ENCODE measurements at regions not wholly inside any gene's neighbourhood (a gene's known extent, or its start where the extent isn't known, plus 50 kb on each side); places are given as distances from the start of the nearest gene placed in this dataset.

GRCh38 chr2:239545741-239546392 lies 145.0 kb upstream of the HDAC4 start:
- H3K27ac ChIP-seq (ENCODE audit: insufficient read depth, low read depth, low read length, poor library complexity, severe bottlenecking) = no peak overlapping the region
- H3K36me3 ChIP-seq (ENCODE audit: control insufficient read depth, insufficient read depth, low read length) = no peaks in the 10 kb centered on the region
- no peak overlapping the region for H3K4me3 ChIP-seq (ENCODE audit: insufficient read depth, low read depth, low read length)
- no peaks in the 10 kb centered on the region for H3K4me1 ChIP-seq (ENCODE audit: control insufficient read depth, insufficient read depth, low read length)
- 88 to 90% methylated on average over 14 of the region's 14 CpGs for WGBS, 2 experiments
- no peaks in the 10 kb centered on the region for H3K9me3 ChIP-seq (ENCODE audit: control insufficient read depth, low read length)
- no peaks in the 10 kb centered on the region for H3K27me3 ChIP-seq (ENCODE audit: control insufficient read depth, insufficient read depth, low read length, poor library complexity, severe bottlenecking)

GRCh38 chr2:239544918-239545465 lies 144.2 kb upstream of the HDAC4 start:
- Histone ChIP-seq H3K27me3 (ENCODE audit: control insufficient read depth, insufficient read depth, low read length, poor library complexity, severe bottlenecking) (no peaks in the 10 kb centered on the region), H3K36me3 (ENCODE audit: control insufficient read depth, insufficient read depth, low read length) (no peaks in the 10 kb centered on the region), H3K4me3 (ENCODE audit: insufficient read depth, low read depth, low read length) (no peak overlapping the region), H3K27ac (ENCODE audit: insufficient read depth, low read depth, low read length, poor library complexity, severe bottlenecking) (no peak overlapping the region), H3K4me1 (ENCODE audit: control insufficient read depth, insufficient read depth, low read length) (no peaks in the 10 kb centered on the region), H3K9me3 (ENCODE audit: control insufficient read depth, low read length) (no peaks in the 10 kb centered on the region)
- WGBS, 2 experiments = 93 to 95% methylated on average over 12 of the region's 12 CpGs

DNA sequence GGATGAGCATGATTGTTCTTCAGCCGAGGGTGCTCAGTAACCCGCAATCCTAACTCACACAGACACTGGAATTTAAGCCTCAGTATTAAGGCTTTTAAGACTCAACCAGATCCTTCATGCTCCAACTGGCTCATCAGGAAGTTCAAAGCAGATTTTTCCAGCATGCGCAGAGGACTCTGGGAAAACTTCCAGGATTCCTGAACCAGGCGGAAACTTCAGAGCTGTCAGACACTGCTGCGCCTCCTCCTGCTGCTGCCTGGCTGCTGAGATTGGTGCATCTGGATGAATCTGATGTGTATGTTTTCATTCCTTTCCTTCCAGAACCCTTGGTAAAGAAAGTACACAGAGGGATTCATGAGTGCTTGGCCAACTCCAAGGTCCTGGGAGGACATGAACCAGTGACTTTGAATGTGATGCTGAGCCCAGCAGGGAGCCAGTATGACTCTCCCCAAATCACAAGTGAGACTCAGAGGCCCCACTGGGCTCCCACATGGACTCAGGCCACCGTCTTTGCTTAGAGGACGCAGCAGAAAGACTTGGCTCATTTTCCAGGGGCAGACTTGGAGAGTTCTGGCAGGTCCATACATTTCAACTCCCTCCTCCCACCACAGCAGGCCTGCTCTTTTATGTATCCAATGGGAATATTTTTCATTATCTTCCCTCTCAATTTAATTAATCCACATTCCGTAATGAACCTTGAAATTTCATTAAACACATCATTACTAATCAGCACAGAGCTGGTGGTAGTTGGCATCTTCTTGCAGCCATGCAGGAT lies 143.5 kb upstream of the HDAC4 start:
- Histone ChIP-seq H3K4me3 (ENCODE audit: insufficient read depth, low read depth, low read length) (no peak overlapping the region), H3K36me3 (ENCODE audit: control insufficient read depth, insufficient read depth, low read length) (no peaks in the 10 kb centered on the region), H3K9me3 (ENCODE audit: control insufficient read depth, low read length) (no peaks in the 10 kb centered on the region), H3K27me3 (ENCODE audit: control insufficient read depth, insufficient read depth, low read length, poor library complexity, severe bottlenecking) (no peaks in the 10 kb centered on the region), H3K4me1 (ENCODE audit: control insufficient read depth, insufficient read depth, low read length) (no peaks in the 10 kb centered on the region), H3K27ac (ENCODE audit: insufficient read depth, low read depth, low read length, poor library complexity, severe bottlenecking) (no peak overlapping the region)
- 92% methylated on average over 8 of the region's 8 CpGs for WGBS, 2 experiments

DNA sequence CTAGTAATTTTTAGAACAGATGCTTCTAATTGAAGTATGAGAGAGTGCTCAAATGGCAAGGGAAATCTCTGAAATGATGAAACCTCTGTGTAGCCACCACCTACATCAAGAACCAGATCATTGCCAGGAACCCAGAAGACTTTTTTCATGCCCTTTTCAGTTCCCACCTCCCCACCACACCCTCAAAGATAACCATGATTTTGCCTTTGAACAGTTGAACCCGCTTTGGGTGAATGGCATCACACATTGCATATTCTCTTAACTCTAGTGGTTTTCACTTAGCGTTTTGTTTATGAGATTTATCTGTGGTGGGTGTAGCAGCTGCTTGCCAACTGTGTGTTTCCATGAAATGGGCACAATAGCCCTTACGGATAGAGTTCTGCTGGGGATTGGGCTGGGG lies 142.9 kb upstream of the HDAC4 start:
- Histone ChIP-seq H3K9me3 (ENCODE audit: control insufficient read depth, low read length) (no peaks in the 10 kb centered on the region), H3K4me3 (ENCODE audit: insufficient read depth, low read depth, low read length) (no peak overlapping the region), H3K27ac (ENCODE audit: insufficient read depth, low read depth, low read length, poor library complexity, severe bottlenecking) (no peak overlapping the region), H3K4me1 (ENCODE audit: control insufficient read depth, insufficient read depth, low read length) (no peaks in the 10 kb centered on the region), H3K36me3 (ENCODE audit: control insufficient read depth, insufficient read depth, low read length) (no peaks in the 10 kb centered on the region), H3K27me3 (ENCODE audit: control insufficient read depth, insufficient read depth, low read length, poor library complexity, severe bottlenecking) (no peaks in the 10 kb centered on the region)
- WGBS, 2 experiments = 87 to 95% methylated on average over 3 of the region's 3 CpGs

DNA sequence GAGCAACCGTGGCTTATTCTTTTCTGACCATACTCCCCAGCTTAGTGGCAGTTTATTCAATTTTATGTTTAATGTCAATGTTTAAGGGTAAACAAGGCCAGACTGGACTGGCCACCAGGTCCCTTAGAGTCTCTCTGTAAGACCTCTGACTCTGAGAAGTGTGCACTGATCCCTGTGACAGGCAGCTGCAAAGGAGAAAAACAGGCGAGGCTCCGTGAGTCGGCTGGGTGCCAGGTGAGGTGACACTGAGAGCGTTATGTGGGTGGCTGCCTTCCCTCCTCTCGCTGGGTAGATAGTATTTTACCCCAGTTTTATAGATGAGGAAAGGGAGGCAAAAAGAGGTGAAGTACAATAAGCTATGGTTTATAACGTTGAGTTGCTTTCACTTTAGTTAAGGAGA lies 139.4 kb upstream of the HDAC4 start:
- Histone ChIP-seq H3K27me3 (ENCODE audit: control insufficient read depth, insufficient read depth, low read length, poor library complexity, severe bottlenecking) (no peaks in the 10 kb centered on the region), H3K27ac (ENCODE audit: insufficient read depth, low read depth, low read length, poor library complexity, severe bottlenecking) (no peak overlapping the region), H3K9me3 (ENCODE audit: control insufficient read depth, low read length) (no peaks in the 10 kb centered on the region), H3K4me1 (ENCODE audit: control insufficient read depth, insufficient read depth, low read length) (no peaks in the 10 kb centered on the region), H3K36me3 (ENCODE audit: control insufficient read depth, insufficient read depth, low read length) (no peaks in the 10 kb centered on the region), H3K4me3 (ENCODE audit: insufficient read depth, low read depth, low read length) (no peak overlapping the region)
- 93% methylated on average over 6 to 7 of the region's 7 CpGs for WGBS, 2 experiments

GRCh38 chr2:239539776-239540100 lies 138.9 kb upstream of the HDAC4 start:
- no peak overlapping the region for H3K4me3 ChIP-seq (ENCODE audit: insufficient read depth, low read depth, low read length)
- 83 to 85% methylated on average over 11 of the region's 11 CpGs for WGBS, 2 experiments
- no peaks in the 10 kb centered on the region for H3K4me1 ChIP-seq (ENCODE audit: control insufficient read depth, insufficient read depth, low read length)
- H3K27me3 ChIP-seq (ENCODE audit: control insufficient read depth, insufficient read depth, low read length, poor library complexity, severe bottlenecking) = no peaks in the 10 kb centered on the region
- no peaks in the 10 kb centered on the region for H3K9me3 ChIP-seq (ENCODE audit: control insufficient read depth, low read length)
- no peak overlapping the region for H3K27ac ChIP-seq (ENCODE audit: insufficient read depth, low read depth, low read length, poor library complexity, severe bottlenecking)
- H3K36me3 ChIP-seq (ENCODE audit: control insufficient read depth, insufficient read depth, low read length) = no peaks in the 10 kb centered on the region

DNA sequence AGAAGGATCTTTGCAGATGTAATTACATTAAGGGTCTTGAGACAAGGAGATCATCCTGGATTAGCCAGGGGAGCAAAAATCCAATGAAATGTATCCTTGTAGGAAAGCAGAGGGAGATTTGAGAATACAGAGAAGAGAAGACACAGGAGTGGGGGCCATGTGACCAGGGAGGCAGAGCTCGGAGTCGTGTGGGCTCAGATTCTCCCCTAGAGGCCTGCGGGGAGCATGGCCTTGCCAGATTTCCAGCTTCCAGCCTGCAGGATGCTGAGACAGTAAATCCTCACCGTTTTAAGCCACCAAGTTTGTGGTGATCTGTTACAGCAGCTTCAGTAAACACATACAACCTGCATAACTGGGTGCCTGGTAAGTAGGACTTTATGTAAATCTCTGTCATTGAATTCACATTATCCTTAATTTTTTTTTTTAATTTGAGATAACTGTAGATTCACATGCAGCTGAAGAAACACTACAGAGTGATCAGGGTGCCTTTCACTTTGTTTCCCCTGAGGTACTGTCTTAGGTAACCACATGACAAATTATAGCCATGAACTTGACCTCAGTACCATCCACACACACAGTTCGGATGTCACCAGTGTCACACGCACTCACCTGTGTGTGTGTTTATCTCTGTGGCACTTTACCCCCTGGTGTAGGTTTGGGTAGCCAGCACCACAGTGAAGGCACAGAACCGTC lies 138.4 kb upstream of the HDAC4 start:
- H3K4me1 ChIP-seq (ENCODE audit: control insufficient read depth, insufficient read depth, low read length) = no peaks in the 10 kb centered on the region
- whole genome bisulfite sequencing, 2 experiments = 80 to 81% methylated on average over 7 of the region's 7 CpGs
- no peaks in the 10 kb centered on the region for H3K9me3 ChIP-seq (ENCODE audit: control insufficient read depth, low read length)
- no peaks in the 10 kb centered on the region for H3K27me3 ChIP-seq (ENCODE audit: control insufficient read depth, insufficient read depth, low read length, poor library complexity, severe bottlenecking)
- no peak overlapping the region for H3K4me3 ChIP-seq (ENCODE audit: insufficient read depth, low read depth, low read length)
- H3K27ac ChIP-seq (ENCODE audit: insufficient read depth, low read depth, low read length, poor library complexity, severe bottlenecking) = no peak overlapping the region
- H3K36me3 ChIP-seq (ENCODE audit: control insufficient read depth, insufficient read depth, low read length) = no peaks in the 10 kb centered on the region

- WGBS, 2 experiments = 93 to 95% methylated on average over 10 of the region's 10 CpGs
- H3K4me1 ChIP-seq (ENCODE audit: control insufficient read depth, insufficient read depth, low read length) = no peaks in the 10 kb centered on the region
Measured at GRCh38 chr2:239538357-239539052, 137.7 kb upstream of the HDAC4 start.

DNA sequence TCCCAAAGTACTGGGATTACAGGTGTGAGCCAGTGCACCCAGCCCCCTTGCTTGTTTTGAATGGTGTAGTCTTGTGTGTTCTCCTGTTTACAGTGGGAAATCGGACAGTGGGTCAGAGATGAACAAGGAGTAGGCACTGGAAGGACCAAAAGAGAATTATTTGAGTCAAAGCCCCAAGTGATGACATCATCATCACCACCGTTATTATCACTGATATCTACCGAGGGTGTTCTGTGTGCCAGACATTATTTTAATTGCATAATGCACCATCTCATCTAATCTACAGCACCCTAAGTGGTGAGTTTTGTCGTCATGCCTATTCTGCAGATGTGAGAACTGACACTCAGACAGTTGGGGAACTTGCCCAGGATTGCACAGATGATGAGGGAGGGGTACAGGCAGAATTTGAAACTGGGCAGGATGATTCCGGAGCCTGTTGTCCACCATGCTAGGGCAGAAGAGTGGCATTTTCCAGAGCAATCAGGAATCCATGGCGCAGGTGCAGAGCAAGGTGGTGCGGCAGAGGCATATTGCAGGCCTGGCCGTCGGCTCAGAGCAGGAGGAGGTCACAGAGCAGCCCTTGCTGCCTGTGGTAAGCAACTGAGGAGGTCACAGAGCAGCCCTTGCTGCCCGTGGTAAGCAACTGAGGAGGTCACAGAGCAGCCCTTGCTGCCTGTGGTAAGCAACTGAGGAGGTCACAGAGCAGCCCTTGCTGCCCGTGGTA lies 137.0 kb upstream of the HDAC4 start:
- Histone ChIP-seq H3K9me3 (ENCODE audit: control insufficient read depth, low read length) (no peaks in the 10 kb centered on the region), H3K36me3 (ENCODE audit: control insufficient read depth, insufficient read depth, low read length) (no peaks in the 10 kb centered on the region), H3K27me3 (ENCODE audit: control insufficient read depth, insufficient read depth, low read length, poor library complexity, severe bottlenecking) (no peaks in the 10 kb centered on the region), H3K4me3 (ENCODE audit: insufficient read depth, low read depth, low read length) (no peak overlapping the region), H3K4me1 (ENCODE audit: control insufficient read depth, insufficient read depth, low read length) (no peaks in the 10 kb centered on the region), H3K27ac (ENCODE audit: insufficient read depth, low read depth, low read length, poor library complexity, severe bottlenecking) (no peak overlapping the region)
- 93 to 94% methylated on average over 11 of the region's 11 CpGs for WGBS, 2 experiments

More at GRCh38 chr2:239538357-239539052, 137.7 kb upstream of the HDAC4 start:
- Histone ChIP-seq H3K9me3 (ENCODE audit: control insufficient read depth, low read length) (no peaks in the 10 kb centered on the region), H3K27ac (ENCODE audit: insufficient read depth, low read depth, low read length, poor library complexity, severe bottlenecking) (no peak overlapping the region), H3K4me3 (ENCODE audit: insufficient read depth, low read depth, low read length) (no peak overlapping the region), H3K36me3 (ENCODE audit: control insufficient read depth, insufficient read depth, low read length) (no peaks in the 10 kb centered on the region), H3K27me3 (ENCODE audit: control insufficient read depth, insufficient read depth, low read length, poor library complexity, severe bottlenecking) (no peaks in the 10 kb centered on the region)
